IPS DF 6.9 (cell line): ENCODE measurements at regions not wholly inside any gene's neighbourhood (a gene's known extent, or its start where the extent isn't known, plus 50 kb on each side); places are given as distances from the start of the nearest gene placed in this dataset.
"Not testable (repeated sequence)": the region's sequence is repeated elsewhere in the genome, so short reads cannot be mapped to it uniquely, and the experiment has no call there.

Experiments
- DNase-seq: peaks from one replicate; pipeline ENCODE4 v3.0.0-alpha.2; 2013; ENCODE audit warnings: low read depth, low spot score
- H3K27ac ChIP-seq: one replicate; pipeline ENCODE4 v1.5.1; 2013; ENCODE audit warnings: low read length, control low read depth
- H3K27me3 ChIP-seq: 2 replicates; pipeline ENCODE4 v1.6.1; 2013; ENCODE audit warnings: mild to moderate bottlenecking, low read length; ENCODE audit not compliant: control insufficient read depth, insufficient read depth
- H3K36me3 ChIP-seq: 2 replicates; pipeline ENCODE4 v1.6.1; 2013; ENCODE audit warnings: low read length; ENCODE audit not compliant: control insufficient read depth, insufficient read depth
- H3K4me1 ChIP-seq: 2 replicates; pipeline ENCODE4 v1.6.1; 2013; ENCODE audit warnings: low read length; ENCODE audit not compliant: control insufficient read depth, insufficient read depth
- H3K4me3 ChIP-seq: 2 replicates; pipeline ENCODE4 v1.5.1; 2013; ENCODE audit warnings: mild to moderate bottlenecking, low read length
- H3K9me3 ChIP-seq: 2 replicates; pipeline ENCODE4 v1.6.1; 2013; ENCODE audit warnings: low read length, inconsistent platforms; ENCODE audit not compliant: control insufficient read depth, insufficient read depth
- whole genome bisulfite sequencing: extraction: QIAGEN DNeasy Blood & Tissue Kit; methylation state at CpG from one replicate; pipeline ENCODE4 v1.1.7; 2013; ENCODE audit warnings: mixed read lengths, missing lambda C conversion rate; ENCODE audit not compliant: insufficient read length, insufficient coverage; 5-methylcytosine and 5-hydroxymethylcytosine counted together

DNA sequence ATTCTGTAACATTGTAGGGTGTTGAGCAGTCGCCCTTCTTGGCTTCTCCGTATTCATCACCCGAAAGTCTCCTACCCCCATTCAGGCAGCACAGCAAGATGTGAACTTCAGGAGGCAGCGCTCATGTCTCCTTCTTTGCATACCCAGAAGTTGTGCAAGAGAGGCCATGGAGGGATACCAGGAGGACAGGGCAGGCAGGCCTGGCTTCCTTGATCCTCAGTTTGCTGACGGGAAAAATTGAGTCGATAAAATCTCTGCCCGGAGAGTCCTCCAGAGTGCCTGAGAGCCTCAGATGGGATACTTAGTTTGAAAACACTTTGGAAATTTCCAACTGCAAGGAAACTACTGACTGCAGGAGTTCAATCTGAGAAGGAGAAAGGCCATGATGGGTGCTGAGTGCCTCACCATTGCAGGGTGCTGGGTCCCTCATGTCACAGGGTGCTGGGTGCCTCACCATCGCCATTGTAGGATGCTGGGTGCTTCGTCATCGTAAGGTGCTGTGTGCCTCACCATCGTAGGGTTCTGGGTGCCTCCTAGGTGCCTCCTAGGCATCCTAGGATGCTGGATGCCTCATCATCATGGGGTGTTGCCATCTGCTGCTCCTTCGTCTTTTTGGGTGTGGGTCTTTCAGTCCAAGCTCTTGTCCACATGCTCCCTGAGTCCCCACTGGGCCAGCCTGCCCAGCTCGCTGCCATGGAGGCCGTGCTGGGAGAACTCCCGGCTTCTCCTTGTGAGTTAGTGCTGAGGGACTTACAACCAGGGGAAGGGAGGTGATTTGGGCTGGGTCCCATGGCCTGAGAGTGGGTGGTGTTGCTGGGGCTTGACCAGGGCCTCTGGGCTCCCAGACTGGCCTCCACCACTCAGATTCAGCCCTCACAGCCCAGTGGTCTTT, 162.4 kb downstream of the DDX1 start:
- DNase-seq: no peak
- Histone ChIP-seq H3K36me3 (no peaks in the 10 kb centered on the region), H3K4me3 (no peak overlapping the region), H3K27ac (no peak overlapping the region), H3K9me3 (no peaks in the 10 kb centered on the region), H3K27me3 (no peaks in the 10 kb centered on the region), H3K4me1 (no peaks in the 10 kb centered on the region)
- WGBS: no CpG with 5 or more reads among the region's 15 CpGs

DNA sequence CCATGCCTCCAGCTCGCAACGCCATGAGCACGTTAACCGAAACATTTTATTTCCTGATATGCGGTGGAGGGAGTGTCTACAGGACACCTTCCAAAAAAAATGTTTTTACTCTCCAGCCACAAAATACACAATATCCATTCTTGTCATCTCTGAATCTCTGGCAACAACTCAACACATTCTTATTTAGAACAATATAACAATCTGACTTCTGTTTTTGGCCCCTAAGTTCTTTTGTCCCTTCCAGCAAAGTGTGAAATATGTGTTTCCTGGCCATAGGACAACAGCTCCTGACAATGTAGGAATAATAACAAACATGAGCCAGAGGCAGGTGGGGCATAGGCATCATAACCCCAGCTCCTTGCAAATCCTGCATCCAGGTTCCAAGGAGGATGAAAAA, 163.0 kb downstream of the DDX1 start:
- H3K27me3 ChIP-seq: no peaks in the 10 kb centered on the region
- H3K4me1 ChIP-seq: no peaks in the 10 kb centered on the region
- H3K36me3 ChIP-seq: no peaks in the 10 kb centered on the region
- H3K4me3 ChIP-seq: no peak overlapping the region
- no peak overlapping the region for H3K27ac ChIP-seq
- H3K9me3 ChIP-seq: no peaks in the 10 kb centered on the region
- WGBS: no CpG with 5 or more reads among the region's 5 CpGs
- no peak for DNase-seq

DNA sequence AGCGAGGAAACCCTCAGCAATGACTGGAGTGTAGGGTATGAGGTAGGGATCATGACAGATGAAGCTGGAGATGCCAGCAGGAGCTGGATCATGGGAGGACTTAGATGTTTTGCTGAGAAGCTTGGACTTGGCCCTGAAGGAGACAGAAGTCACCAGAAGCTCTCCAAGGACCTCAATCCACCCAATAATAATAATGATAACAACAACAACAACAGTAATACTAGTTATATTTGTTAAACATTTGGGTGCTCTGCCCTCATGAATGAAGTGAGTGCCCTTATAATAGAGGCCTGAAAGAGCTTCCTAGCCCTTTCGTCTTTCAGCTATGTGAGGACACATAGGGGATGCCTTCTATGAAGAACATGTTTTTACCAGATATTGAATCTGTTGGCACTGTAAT, 163.9 kb downstream of the DDX1 start:
- no peaks in the 10 kb centered on the region for H3K36me3 ChIP-seq
- no peaks in the 10 kb centered on the region for H3K9me3 ChIP-seq
- DNase-seq: no peak
- no CpG with 5 or more reads among the region's 2 CpGs for WGBS
- H3K27me3 ChIP-seq: no peaks in the 10 kb centered on the region
- no peak overlapping the region for H3K4me3 ChIP-seq
- no peaks in the 10 kb centered on the region for H3K4me1 ChIP-seq
- H3K27ac ChIP-seq: no peak overlapping the region

DNA sequence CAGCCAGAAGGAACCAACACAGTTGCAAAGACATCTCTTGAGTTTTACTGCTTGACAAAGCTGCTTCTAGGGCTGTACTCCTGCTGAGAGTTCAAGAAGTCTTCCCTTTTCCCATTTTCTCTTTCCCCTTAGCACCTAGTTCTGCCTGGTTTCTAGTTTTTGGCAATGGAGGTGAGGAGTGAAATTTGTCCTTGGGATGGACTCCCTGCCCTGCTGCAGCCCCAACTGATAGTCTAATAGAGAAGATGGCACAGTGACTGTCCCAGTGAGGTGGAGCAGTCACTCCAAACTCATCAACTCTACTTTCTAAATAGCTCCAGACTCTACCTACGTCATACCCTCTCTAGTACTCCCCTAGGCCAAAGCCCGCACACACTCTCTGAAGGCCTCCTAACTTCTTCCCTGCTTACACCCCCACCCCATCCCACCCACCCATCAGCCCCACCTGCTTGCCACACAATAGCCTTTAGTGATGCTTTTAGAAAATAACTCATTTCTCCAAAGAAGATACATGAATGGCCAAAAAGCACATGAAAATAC, 164.4 kb downstream of the DDX1 start:
- no peaks in the 10 kb centered on the region for H3K27me3 ChIP-seq
- no peak overlapping the region for H3K4me3 ChIP-seq
- no peaks in the 10 kb centered on the region for H3K9me3 ChIP-seq
- WGBS: no CpG with 5 or more reads among the region's 2 CpGs
- no peaks in the 10 kb centered on the region for H3K4me1 ChIP-seq
- DNase-seq: no peak
- no peak overlapping the region for H3K27ac ChIP-seq
- H3K36me3 ChIP-seq: no peaks in the 10 kb centered on the region

DNA sequence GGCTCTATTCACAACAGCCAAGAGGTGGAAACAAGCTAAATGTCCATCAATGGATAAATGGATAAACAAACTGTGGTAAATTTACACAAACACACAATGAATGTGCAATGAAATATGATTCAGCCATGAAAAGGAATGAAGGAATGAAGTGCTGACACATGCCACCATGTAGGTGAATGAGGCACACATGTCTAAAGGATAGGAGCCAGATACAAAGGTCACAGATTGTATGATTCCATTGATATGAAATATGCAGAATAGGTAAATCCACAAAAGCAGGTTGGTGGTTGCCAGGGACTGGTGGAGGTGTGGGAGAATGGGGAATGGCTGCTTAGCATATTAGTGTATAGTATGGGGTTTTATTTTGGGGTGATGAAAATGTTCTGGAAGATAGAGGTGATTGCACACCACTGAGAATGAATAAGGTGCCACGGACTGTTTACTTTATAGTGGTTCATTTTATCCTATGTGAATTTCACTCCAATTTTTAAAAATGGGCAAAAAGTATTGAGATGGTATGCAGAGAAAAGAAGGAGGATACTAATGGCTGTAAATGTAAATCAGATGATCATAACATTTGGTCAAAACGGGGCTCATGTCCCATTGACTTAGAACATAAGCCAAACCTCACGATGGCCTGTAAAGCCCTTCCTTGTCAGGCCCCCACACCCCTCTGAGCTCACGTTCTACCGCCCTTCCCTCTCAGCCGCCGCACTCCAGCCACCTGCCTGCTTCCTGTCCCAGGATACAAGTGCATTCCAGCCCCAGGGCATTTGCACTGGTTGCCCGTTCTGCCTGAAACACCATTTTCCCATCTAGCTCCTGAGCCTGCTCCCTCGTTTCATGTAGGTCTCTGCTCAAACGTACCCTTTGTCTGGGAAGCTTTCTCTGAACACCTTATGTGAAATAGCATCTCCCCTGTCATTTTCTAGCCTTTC, 165.5 kb downstream of the DDX1 start:
- Histone ChIP-seq H3K27me3 (no peaks in the 10 kb centered on the region), H3K27ac (no peak overlapping the region), H3K36me3 (no peaks in the 10 kb centered on the region), H3K9me3 (no peaks in the 10 kb centered on the region), H3K4me3 (no peak overlapping the region), H3K4me1 (no peaks in the 10 kb centered on the region)
- no CpG with 5 or more reads among the region's 10 CpGs for WGBS
- DNase-seq: no peak

DNA sequence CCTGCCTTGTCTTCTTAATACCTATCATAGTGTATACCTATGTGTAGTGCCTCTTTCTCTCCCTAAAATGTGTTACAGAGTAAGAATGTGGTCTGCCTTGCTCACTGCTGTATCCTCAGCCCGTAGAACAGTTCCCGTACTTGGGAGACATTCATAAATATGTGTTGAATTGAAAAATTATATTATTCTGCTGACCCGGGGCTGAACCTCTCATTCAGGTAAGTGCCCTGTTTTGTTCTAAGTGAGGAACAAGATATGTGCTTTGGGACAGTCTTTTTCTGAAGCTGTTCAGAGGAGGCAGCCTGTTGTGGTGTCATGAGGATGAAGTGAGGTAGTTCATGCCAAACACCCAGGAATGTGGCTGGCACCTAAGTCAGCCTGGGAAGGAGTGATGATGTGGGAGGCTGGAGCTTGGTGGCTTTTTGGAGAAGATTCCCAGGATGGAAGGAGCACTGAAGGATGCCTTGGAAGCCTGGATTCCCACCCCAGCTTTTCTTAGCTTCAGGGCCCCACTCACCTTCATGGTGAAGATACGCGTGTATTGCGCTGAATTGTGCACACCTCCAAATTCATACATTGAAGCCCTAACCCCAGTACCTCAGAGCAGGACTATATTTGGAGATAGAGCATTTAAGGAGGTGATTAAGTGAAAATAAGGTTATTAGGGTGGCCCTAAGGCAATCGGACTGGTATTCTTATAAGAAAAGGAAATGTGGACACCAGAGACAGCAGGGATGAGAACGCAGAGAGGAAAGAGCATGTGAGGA, 166.3 kb downstream of the DDX1 start:
- Histone ChIP-seq H3K36me3 (no peaks in the 10 kb centered on the region), H3K27me3 (no peaks in the 10 kb centered on the region), H3K4me3 (no peak overlapping the region), H3K4me1 (no peaks in the 10 kb centered on the region), H3K9me3 (no peaks in the 10 kb centered on the region), H3K27ac (no peak overlapping the region)
- no CpG with 5 or more reads among the region's 8 CpGs for WGBS
- DNase-seq: no peak

DNA sequence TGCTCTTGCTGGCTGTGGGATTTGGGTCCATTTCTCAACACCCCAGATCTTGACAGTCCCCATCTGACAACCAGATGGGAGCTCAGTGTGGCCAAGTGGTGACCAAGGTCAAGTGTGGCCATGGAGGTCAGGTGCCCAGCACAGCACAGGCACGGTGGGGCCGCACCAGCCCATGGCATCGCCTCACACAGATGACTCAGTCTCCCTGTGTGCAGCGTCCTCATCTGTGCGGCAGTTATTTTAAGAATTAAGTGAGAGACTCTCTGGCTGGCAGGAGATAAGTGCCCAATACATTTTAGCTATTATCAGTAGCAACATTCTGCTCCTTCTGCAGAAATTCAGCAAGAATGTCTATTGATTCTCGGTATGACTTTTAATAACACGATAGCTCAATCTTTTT, 167.2 kb downstream of the DDX1 start:
- Histone ChIP-seq H3K9me3 (no peaks in the 10 kb centered on the region), H3K4me3 (no peak overlapping the region), H3K4me1 (no peaks in the 10 kb centered on the region), H3K27me3 (no peaks in the 10 kb centered on the region), H3K36me3 (no peaks in the 10 kb centered on the region), H3K27ac (no peak overlapping the region)
- no CpG with 5 or more reads among the region's 7 CpGs for WGBS
- DNase-seq: no peak

DNA sequence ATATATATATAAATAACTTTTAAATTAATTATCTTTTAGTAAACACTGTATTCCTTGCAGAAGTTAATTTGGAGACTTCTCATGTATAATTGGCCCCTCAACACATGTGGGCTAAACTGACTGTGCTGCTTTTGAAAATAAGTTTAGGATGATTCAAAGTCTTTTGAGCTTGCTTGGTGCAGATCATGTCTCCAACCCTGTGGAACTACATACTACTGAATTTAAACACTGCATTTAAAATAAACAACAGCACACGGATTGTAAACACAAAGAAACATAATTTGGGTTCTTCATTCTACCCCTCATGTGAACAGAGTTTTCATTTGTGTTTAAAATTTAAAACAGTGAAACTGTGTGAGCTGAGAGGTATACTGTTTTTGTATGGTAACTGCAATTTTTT, 167.7 kb downstream of the DDX1 start:
- H3K4me1 ChIP-seq: no peaks in the 10 kb centered on the region
- H3K36me3 ChIP-seq: no peaks in the 10 kb centered on the region
- H3K27me3 ChIP-seq: no peaks in the 10 kb centered on the region
- no CpG with 5 or more reads among the region's 1 CpG for WGBS
- DNase-seq: no peak
- H3K9me3 ChIP-seq: no peaks in the 10 kb centered on the region
- no peak overlapping the region for H3K27ac ChIP-seq
- H3K4me3 ChIP-seq: no peak overlapping the region

DNA sequence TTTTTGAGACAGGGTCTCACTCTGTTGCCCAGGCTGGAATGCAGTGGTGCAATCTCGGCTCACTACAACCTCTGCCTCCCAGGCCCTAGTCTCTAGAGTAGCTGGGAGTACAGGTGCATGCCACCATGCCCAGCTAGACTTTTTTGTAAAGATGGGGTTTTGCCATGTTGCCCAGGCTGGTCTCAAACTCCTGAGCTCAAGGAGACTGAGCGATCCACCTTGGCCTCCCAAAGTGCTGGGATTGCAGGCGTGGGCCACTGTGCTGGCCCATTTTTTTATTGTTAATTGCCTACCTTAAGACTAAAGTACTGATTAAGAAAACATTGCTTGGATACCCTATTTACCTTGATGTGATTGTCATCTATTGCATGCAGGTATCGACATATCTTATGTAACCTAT, 168.1 kb downstream of the DDX1 start:
- H3K36me3 ChIP-seq, H3K27ac ChIP-seq, H3K9me3 ChIP-seq, H3K27me3 ChIP-seq, H3K4me1 ChIP-seq, H3K4me3 ChIP-seq, DNase-seq: not testable (repeated sequence)
- WGBS: no CpG with 5 or more reads among the region's 4 CpGs
